Neural progenitor cell (in vitro differentiated cells): ENCODE measurements at regions not wholly inside any gene's neighbourhood (a gene's known extent, or its start where the extent isn't known, plus 50 kb on each side); places are given as distances from the start of the nearest gene placed in this dataset.

Experiments
- EZH2 ChIP-seq: fragments of 200-600 bp; sonication (generic); IDR thresholded peaks from 2 replicates; pipeline ENCODE4 v1.6.1; 2017; ENCODE audit warnings: antibody characterized with exemption, mild to moderate bottlenecking, moderate library complexity
- TF ChIP-seq, protein P1 (sequence below): fragments of 200-600 bp; sonication (generic); IDR thresholded peaks from 2 replicates; pipeline ENCODE4 v1.5.1; 2017; ENCODE audit warnings: antibody characterized with exemption, mild to moderate bottlenecking

DNA sequence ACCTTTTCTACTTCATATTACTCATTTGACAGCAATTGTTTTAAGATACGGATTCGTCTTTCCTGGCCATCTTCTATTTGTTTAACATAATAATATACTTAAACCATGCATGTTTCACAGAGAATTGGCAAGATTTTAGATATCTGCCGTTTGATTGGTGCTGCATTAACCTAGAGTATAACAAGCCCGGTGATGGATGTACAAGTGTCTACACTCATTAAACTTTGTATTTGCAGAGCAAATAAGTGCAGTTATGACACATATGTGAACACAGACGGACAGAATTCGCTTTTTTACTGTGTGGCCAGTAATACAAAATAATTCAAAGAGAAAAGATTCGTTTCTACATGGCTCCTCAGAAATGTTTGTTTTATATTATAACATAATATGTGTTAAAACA is 116.1 kb downstream of the ARL4A start:
- TF ChIP-seq, protein P1, sequence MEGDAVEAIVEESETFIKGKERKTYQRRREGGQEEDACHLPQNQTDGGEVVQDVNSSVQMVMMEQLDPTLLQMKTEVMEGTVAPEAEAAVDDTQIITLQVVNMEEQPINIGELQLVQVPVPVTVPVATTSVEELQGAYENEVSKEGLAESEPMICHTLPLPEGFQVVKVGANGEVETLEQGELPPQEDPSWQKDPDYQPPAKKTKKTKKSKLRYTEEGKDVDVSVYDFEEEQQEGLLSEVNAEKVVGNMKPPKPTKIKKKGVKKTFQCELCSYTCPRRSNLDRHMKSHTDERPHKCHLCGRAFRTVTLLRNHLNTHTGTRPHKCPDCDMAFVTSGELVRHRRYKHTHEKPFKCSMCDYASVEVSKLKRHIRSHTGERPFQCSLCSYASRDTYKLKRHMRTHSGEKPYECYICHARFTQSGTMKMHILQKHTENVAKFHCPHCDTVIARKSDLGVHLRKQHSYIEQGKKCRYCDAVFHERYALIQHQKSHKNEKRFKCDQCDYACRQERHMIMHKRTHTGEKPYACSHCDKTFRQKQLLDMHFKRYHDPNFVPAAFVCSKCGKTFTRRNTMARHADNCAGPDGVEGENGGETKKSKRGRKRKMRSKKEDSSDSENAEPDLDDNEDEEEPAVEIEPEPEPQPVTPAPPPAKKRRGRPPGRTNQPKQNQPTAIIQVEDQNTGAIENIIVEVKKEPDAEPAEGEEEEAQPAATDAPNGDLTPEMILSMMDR: no peak
- TF ChIP-seq EZH2: no peak
